Astrocyte (in vitro differentiated cells and primary cell): ENCODE measurements at regions not wholly inside any gene's neighbourhood (a gene's known extent, or its start where the extent isn't known, plus 50 kb on each side); places are given as distances from the start of the nearest gene placed in this dataset.

Source experiments
- EZH2 ChIP-seq: IDR thresholded peaks from 2 replicates; pipeline ENCODE4 v1.6.1; 2012; ENCODE audit warnings: mild to moderate bottlenecking, low read length, inconsistent platforms; ENCODE audit not compliant: insufficient read depth
- TF ChIP-seq, protein P1 (sequence below): IDR thresholded peaks from 2 replicates; pipeline ENCODE4 v1.5.1; 2011; ENCODE audit warnings: low read depth, mild to moderate bottlenecking, inconsistent platforms, low read length, moderate library complexity; ENCODE audit not compliant: insufficient read depth

GRCh38 chr20:40234593-40234992 lies 454.4 kb downstream of the MAFB start:
- TF ChIP-seq EZH2, result no peak
- TF ChIP-seq, protein P1, sequence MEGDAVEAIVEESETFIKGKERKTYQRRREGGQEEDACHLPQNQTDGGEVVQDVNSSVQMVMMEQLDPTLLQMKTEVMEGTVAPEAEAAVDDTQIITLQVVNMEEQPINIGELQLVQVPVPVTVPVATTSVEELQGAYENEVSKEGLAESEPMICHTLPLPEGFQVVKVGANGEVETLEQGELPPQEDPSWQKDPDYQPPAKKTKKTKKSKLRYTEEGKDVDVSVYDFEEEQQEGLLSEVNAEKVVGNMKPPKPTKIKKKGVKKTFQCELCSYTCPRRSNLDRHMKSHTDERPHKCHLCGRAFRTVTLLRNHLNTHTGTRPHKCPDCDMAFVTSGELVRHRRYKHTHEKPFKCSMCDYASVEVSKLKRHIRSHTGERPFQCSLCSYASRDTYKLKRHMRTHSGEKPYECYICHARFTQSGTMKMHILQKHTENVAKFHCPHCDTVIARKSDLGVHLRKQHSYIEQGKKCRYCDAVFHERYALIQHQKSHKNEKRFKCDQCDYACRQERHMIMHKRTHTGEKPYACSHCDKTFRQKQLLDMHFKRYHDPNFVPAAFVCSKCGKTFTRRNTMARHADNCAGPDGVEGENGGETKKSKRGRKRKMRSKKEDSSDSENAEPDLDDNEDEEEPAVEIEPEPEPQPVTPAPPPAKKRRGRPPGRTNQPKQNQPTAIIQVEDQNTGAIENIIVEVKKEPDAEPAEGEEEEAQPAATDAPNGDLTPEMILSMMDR, result no peak
